ENCODE measurements at regions not wholly inside any gene's neighbourhood (a gene's known extent, or its start where the extent isn't known, plus 50 kb on each side); places are given as distances from the start of the nearest gene placed in this dataset.

DNA sequence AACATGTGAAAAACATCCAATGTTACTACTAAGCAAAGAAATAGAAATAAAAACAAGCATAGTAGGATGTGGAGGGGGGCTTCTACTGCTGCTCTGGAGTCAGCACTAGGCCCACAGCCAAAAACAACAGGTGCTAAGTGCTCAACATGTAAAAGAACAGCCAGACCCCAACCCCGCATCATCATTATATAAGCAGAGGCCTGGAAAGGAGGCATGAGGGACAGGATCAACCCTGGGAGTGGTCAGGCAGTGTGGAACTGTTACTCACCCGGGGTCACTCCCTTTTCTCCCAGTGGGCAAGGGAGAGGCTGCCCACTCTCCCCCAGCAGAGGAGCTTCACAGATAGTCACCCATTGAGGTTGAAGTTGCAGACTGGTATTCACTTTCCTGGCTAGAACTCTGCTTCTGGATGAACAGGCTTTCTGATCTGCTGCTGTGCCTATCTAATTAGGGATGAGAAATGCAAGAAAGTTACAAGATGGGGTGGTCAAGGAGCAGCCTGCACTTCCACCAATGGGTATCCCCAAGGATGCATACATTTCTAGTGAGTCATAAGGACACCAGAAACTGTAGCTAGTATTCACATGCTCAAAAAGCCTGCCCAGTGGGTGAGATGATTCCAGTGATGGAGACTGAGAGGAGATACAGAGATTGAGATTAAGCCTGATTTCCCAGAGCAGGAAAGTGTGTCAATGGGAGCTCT, 480.1 kb upstream of the TCF4 start:
- peak; percentile 57 for DNase-seq

DNA sequence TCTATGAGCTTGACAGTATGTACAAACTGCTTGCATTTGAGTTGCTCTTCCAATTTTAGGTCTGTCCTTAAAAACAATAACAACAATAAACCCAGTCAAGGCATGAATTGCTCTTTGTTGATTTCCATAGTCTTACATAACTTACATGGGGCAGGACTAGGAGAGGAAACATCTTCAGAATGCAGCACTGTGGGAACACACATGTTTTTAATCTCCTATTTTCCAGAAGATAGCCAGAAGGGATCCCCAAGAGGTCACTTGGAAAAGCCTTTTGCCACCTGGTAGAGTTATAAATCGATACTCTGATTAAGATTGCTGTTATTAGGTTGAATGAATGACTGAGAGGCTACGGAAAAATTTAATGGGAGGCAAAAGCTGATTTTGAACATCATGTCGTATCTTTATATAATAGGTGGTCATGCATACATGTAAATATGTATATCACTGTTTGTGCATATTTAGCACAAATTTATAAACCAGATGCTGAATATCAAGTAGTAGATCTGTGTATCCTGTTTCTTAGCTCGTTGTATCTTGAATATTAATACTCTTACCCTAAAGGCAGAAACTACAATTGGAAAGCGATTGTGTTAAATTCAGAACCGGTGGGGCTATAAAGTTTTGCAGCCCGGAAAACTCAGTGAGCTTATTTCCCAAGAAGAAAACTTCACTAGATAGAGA, 479.4 kb upstream of the TCF4 start:
- DNase-seq, result no peak

DNA sequence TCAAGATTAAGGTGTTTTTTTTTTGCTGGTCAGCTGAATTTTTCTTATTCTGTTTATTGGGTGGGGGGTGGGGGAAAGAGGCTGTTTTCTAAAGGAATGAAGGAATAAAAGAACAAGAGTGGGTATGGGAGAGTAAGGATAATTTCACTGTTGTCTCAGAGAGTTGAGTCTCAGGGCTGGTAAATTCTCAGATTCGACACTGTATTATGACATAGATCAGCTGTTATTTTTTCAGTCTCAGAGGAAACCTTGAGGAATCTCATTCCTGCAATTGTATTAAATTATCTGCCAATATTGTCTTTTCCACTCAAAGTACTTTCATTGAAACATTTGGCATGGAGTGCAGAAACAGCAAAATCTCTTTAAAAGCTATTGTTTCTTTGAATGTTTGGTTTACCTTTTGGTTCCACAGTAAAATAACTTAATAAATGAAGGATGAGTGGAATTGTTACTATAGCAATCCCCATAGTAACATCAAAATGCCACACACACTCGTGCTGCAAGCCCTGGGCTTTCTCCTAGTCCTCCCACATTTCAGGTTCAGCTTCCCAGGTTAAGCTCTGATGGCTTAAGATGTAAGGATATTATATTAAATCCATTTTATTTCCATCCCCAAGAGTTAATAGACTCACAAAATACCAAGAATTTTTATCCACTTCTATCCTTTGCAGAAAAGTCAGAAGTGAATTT, 478.7 kb upstream of the TCF4 start:
- no peak for DNase-seq

DNA sequence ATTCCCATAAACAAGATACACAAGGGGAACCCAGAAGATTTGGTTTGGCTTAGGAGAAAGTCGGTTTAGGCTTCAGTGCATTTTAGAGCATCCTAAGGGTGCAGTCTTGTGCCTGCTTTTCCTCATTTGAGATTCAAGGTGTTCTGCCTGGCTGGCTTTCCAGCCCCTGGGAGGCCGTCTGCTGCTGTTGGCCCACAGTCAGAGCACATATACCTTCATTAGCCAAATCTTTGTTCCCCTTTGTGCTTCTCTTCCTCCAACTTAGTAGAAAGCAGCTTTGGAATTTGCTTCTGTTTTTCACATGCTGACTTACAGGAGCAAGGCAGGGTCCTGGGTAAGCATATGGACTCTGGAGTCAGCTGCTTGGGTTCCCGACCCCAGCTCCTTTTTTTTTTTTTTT, 477.1 kb upstream of the TCF4 start:
- no peak for DNase-seq

DNA sequence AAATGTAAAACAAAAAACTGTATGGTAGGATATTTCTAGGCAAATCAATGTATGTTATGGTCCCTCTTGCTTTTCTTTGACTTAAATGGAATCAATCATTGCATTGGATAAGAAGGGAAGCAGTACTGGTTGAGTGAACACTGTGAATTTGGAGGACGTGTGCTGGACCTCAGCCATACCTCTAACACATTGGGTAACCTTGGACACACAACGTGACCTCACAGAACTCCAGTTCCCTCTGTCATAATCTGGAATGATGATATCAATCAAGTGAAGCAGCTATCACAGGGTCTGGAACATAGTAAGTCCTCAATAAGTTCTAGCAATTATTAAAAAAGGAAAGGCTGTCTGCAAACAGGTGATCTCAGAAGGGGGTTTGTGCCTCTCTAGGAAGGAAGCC, 474.9 kb upstream of the TCF4 start:
- no peak for DNase-seq

DNA sequence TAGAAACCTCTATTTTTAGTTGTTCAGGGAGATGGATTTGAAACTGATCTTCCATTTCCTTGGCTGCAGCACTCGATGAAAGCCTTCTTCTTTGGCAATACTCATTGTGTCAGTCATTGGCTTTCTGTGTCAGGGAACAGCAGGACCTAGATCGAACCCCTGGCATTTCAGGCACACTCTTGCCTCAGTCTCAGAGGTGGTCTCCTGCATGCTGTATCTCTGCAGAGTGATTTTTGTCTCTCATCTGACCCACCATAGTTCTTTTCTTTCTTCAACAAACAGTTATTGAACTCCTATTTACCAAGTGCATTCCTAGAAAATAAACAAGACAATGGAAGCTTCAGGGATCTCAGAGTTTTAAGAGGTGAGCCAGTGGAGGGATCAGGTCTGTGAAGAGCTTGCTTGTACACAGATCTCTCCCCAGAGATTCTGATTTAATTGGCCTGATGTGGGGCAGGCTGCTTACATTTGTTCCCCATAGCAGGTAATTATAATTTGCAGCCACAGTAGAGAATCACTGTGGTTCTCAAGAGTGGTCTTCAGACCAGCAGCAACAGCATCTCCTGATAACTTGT, 473.1 kb upstream of the TCF4 start:
- DNase-seq, result no peak

DNA sequence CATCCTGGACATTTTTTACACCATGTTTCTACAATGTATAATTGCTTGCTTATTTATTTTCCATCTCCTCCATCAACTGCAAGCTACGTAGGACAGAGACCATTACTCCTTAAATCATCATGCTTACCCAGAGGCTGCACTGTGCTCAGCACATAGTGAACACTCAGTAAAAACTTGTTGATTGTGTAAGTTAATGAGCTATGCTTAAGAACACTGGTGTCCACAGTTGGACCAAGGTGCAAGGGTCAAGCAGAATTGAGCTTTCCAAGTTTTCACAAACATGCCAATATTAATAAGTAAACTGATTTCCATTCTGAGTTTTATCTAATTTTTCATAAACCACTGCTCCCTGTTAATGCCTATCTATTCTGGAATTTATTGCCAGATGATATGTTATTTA, 464.2 kb upstream of the TCF4 start:
- no peak for DNase-seq

DNA sequence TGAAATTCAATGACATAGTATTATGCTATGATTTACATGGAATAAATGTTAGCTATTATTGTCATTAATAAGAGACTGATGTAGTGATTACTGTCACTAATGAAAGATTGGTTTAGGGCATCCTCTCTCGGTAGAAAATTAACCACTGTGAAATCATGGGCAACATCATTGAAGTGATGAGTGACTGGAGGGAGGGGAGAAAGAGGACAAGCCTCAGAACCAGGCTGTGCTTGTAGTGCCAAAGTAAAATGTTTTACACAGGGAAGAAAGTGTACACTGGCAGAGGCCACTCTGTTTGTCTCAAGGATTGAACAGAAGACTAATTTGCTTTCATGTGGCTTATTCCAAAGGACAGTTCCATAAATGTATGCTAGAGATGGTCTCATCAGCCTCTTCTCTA, 456.2 kb upstream of the TCF4 start:
- no peak for DNase-seq

DNA sequence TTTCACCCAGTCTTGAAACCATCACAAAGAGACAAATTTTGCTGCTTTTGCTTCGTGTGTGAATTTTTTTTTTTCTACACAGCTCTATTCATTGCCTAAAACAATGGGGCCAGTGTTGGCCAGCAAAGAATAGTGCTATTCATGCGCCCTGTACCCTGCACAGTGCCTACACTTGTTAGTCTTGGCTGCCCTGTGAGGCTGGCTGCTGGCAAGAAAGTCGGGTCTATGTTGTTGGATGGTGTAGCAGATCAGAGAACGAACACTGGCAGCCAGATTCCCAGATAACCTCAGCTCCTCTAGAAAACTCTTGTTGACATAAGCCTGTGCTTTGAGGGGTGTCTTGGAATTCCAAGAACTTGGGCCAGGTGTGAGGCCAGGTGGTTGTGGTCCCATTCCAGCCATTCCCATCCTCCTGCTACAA, 455.7 kb upstream of the TCF4 start:
- DNase-seq, result no peak

DNA sequence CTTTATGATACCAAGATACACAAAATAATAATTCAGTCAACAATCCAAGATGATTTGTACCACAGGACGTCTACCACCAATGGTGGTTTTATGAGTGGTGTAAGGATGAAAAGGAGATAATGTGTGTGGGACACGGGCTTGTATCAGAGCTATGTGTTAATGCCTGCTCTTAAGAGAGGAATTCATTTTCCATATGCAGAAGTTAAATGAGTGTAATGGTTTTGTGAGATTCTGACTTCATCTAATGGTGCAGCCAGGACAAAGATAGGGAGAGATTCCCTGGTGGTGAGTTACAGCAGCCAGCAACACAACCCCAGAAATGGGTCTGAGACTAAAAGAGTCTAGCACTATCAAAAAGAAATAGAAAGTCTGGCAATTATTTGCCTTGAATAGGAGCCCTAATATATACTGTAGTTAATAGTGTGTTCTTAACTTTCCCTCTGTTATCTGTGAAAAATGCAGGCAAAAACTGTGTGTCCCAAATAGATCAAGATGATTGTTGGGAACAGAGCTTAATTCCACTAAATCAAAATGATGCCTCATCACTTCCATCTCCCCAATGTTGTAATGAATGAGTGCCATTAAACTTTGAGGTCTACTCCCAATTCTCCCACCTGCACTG, 455.0 kb upstream of the TCF4 start:
- no peak for DNase-seq

DNA sequence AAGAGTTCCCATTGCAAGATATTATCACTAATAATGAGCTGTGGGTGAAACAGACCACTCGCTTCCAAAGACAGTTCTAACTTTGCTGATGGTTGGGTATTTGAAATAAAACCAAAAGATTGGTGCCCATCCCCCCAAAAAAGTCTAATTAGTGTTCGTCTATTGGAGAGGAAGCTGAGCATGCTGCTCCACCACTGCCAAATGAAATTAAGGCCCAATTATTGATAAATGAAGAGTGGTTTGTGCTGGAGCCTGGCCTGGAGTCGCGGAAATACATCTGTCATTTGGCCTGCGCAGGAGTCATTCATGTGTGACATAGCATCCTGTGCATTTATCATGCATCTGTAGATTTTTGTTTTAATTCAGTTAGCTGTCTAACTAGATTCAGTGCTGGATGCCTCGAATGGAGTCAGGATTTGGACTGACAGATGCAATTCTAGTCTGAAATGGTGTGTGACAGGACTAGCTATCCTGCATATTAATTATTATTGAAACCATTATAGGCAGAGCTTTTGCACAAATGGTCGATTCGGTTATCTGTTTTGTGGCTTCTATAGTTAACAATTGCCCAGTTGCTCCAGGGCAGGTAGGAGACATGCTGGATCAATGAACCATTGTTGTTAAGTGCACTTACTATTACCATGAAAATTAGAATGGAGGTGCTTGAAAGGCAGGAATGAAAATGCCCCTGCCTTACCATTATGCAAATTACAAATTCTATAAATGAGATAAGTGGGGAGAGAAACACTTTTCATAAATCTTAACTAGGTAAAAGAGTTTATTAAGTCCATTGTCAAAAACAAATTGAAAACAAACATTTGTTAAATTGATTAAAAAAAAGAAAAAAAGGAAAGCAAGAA, 450.4 kb upstream of the TCF4 start:
- no peak for DNase-seq

DNA sequence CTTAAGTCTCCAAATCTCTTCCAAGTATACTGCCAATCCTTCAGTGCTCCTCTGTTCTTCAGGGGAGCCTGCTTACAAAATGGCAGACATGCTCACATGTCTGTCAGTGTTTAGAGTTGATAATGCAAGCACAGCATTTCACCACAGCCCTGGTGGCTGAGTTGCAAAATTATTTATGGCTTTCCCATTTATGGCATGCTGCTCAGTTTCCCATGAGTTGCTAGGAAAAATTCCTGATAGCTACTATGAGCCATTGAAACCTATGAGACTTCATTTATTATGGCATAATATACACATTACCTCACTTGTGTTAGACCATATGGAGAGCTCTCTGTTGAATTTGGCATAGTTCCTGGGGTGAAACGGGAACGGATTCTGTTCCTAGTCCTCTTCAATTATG, 448.7 kb upstream of the TCF4 start:
- DNase-seq, result no peak

DNA sequence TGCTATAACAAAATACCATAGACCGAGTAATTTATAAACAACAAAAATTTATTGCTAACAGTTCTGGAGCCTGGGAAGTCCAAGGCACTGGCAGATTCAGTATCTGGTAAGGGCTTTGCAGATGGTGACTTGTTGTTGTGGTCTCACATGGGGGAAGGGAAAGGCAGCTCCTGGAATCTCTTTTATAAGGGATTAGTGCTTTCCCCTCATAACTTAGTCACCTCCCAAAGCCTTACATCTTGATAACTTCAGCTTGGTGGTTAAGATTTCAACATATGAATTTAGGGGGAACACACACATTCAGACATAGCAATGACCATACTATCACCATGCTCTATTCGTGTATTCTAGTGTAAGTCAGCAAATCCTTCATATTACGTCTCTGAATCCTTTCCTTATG, 447.6 kb upstream of the TCF4 start:
- no peak for DNase-seq

DNA sequence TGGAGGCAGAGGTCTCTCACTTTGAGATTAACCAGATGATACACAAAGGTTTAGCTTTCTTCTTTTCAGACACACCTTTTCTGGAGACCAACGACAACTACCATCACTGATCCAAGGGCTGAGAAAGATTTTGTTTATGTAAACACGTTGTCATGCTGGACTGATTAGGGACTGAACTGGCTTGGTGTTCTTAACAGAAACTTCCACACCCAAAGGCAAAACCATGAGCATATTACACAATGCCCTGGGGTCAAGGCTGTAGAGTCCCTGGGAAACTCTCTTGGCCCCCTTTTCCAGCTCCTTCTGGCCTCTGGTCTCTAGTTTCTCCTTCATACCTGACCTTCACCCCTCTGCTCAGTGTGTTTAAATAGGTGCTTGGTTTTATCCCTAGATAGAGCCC, 447.0 kb upstream of the TCF4 start:
- no peak for DNase-seq

DNA sequence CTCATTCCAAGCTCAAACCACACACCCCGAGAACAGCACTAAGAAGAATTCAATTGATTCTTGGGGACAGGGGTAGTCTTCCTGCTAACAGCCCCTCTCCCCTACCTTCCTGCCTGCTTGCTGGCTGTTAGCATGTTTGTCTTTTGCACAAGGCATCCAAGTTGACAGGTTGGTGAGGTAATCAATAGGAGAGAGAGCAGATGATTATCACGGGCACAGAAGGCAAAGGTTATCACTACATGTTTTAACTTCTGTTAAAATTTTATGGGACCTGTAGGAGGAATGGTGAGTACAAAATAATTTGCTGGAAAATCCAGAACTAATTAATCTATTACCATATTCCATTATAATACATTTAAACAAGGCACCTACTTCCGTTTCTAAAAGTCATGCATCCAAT, 442.1 kb upstream of the TCF4 start:
- DNase-seq, result no peak

DNA sequence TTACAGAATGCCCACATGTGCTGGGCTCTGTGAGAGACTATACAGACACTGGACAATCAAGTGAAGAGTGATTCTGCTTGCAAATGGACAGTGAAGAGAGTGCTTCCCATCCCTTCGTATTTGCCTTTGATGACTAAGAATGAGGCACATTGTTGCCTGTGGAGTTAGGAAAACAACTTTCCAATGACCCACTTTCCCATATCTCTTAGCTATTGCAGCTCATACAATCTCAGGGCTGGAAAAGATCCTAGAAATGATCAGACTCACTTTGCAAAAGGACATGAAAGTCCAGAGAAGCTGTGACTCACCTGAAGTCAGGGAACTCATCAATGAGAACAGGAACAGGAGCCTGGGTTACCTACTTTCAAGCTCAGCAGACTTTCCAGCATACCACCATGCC, 440.5 kb upstream of the TCF4 start:
- no peak for DNase-seq

DNA sequence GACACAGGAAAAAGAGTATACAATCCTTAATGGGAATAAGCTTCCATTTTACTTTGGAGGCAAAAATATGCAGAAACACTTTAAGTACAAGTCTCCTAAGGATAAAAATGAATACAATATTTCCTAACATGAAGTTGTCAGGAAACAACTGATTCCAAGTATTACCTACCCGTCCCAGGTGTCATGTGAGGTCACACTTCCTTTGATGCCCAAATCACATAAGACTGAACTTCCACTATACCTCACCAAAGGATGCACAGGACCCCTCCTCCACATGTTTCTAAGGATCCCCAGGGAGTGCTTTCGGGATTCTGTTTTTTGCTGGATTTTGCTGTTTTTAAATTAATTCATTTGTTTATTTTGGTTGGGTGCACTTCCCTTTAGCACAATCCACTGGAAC, 438.5 kb upstream of the TCF4 start:
- DNase-seq, result no peak

DNA sequence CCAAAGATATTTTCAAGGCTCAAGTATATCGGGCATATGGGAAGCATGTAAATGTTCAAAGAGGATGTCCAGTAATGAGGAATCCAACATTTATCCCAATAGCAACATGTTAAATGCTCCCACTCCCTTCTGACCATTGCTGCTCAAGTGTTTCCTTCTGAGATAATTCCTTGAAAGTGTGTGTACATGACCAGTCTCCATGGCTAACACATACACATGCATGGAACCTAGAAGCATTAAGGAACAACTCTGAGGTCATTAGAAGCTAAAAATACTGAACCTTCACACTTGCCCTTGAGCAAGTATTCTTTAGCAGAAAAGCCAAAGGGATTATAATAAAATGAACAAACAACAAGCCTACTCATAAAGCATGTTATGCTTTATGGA, 433.8 kb upstream of the TCF4 start:
- DNase-seq, result no peak

DNA sequence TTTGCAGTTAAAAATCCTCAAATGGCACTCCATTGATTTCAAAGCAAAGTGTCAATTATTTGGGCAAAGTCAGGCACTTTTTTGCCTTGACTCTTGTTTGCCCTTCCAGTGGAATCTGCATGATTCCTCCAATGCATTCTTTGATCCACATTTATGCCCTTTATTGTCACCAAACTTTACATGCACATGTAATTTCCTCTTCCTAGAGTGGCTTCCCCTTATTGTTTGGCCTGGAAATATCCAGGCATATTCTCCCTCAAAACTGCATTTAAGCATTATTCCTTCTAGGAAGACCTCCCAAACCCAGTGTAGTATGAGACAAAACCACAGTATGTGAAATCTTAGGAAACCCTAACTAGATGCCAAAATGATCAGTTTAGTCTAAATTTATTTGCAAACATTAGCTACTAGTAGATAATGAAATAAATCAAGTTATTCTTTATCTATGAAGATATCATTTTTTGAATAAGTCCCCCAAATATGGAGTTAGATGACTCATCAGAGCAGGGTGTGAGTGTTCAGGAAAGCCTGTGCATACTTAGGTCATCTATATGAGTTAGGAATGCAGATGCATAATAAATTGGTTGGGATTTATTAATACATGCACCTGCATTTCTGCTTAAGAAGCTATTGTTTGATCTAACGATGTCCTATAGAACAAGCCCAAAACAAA, 433.3 kb upstream of the TCF4 start:
- no peak for DNase-seq

DNA sequence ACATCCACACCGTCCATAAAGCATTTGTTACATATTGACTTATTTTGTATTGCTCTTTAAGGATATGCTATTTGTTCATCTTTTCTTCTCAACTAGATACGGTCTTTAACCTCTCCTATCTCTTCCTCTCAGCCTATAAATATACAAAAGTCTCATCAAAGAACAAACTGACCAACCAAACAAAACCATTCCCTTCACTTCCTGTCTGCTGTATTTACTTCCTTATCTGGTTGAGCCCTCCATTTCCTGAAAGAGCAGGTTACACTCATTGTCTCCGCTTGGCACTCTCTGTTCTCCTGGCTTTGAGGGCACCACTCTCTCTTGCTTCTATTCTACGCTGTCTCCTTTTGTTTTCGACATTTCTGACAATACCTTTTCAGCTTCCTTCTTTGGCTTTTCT, 431.9 kb upstream of the TCF4 start:
- no peak for DNase-seq

DNA sequence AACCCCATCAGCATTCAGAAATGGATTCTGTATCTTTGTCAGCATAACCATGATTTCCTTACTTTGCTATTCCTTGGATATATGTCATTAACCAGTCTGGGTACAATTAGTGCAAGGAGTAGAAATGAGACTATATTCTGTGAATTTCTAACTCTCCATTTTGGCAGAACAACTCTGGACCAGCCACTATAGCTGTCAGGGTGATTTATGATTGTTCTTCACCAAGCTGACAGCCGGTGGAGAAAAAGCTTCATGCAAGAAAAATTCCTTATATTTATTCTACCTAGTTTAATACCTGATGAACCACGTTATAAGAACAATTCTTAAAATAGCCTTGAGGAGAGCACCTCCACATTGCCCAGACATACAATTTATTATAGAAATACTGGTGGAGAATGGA, 431.2 kb upstream of the TCF4 start:
- DNase-seq, result no peak

All from left kidney (tissue), 1 donor.